NCI-H1092 treated with DMSO at 0.1 percent for 48 hours (cell line): ENCODE measurements at regions not wholly inside any gene's neighbourhood (a gene's known extent, or its start where the extent isn't known, plus 50 kb on each side); places are given as distances from the start of the nearest gene placed in this dataset.

ENCODE experiments used
- DNase-seq: peaks from one replicate; lab custom pipeline; 2025; lab: John Stamatoyannopoulos, UW

- no peak for DNase-seq
These were observed 50.3 kb upstream of the CNIH3 start for GRCh38 chr1:224565611-224566406.
